KMS-11 (cell line): ENCODE measurements at regions not wholly inside any gene's neighbourhood (a gene's known extent, or its start where the extent isn't known, plus 50 kb on each side); places are given as distances from the start of the nearest gene placed in this dataset.

Source experiments
- H2AFZ ChIP-seq: fragments of 200-600 bp; sonication (generic); 2 replicates; pipeline ENCODE4 v1.6.1; 2016; ENCODE audit warnings: antibody characterized with exemption, mixed run types, low read depth
- H3K27ac ChIP-seq: fragments of 200-600 bp; sonication (generic); 2 replicates; pipeline ENCODE4 v1.6.1; 2016; ENCODE audit warnings: mild to moderate bottlenecking, mixed run types
- H3K27me3 ChIP-seq: fragments of 200-600 bp; sonication (generic); 2 replicates; pipeline ENCODE4 v1.6.1; 2017; ENCODE audit warnings: mild to moderate bottlenecking, low read depth, mixed run types, moderate library complexity; ENCODE audit not compliant: insufficient read depth
- H3K36me3 ChIP-seq: fragments of 200-600 bp; sonication (generic); 2 replicates; pipeline ENCODE4 v1.6.1; 2017; ENCODE audit warnings: mild to moderate bottlenecking, mixed run types; ENCODE audit not compliant: insufficient read depth
- H3K4me1 ChIP-seq: fragments of 200-600 bp; sonication (generic); 2 replicates; pipeline ENCODE4 v1.6.1; 2016; ENCODE audit warnings: mild to moderate bottlenecking, low read depth, mixed run types; ENCODE audit not compliant: poor library complexity, severe bottlenecking
- H3K4me2 ChIP-seq: fragments of 200-600 bp; sonication (generic); 2 replicates; pipeline ENCODE4 v1.7.0; 2016; ENCODE audit warnings: mild to moderate bottlenecking, mixed run types
- H3K4me3 ChIP-seq: fragments of 200-600 bp; sonication (generic); IDR thresholded peaks from 2 replicates; pipeline ENCODE4 v1.6.1; 2017; ENCODE audit warnings: low read depth, low read length, mixed read lengths; ENCODE audit not compliant: insufficient read depth
- H3K79me2 ChIP-seq: fragments of 200-600 bp; sonication (generic); 2 replicates; pipeline ENCODE4 v1.6.1; 2016; ENCODE audit warnings: low read depth, mixed run types; ENCODE audit not compliant: insufficient read depth
- H3K9ac ChIP-seq: fragments of 200-600 bp; sonication (generic); 2 replicates; pipeline ENCODE4 v1.6.1; 2016; ENCODE audit warnings: mild to moderate bottlenecking, mixed run types
- H4K20me1 ChIP-seq: fragments of 200-600 bp; sonication (generic); 2 replicates; pipeline ENCODE4 v1.6.1; 2016; ENCODE audit warnings: mild to moderate bottlenecking, mixed run types; ENCODE audit not compliant: insufficient read depth
- TF ChIP-seq, protein P1 (sequence below): fragments of 200-600 bp; sonication (generic); conservative IDR thresholded peaks from 2 replicates; pipeline ENCODE4 v1.6.1; 2017; ENCODE audit warnings: low read depth, mild to moderate bottlenecking, antibody characterized with exemption, low read length, moderate library complexity, mixed read lengths

DNA sequence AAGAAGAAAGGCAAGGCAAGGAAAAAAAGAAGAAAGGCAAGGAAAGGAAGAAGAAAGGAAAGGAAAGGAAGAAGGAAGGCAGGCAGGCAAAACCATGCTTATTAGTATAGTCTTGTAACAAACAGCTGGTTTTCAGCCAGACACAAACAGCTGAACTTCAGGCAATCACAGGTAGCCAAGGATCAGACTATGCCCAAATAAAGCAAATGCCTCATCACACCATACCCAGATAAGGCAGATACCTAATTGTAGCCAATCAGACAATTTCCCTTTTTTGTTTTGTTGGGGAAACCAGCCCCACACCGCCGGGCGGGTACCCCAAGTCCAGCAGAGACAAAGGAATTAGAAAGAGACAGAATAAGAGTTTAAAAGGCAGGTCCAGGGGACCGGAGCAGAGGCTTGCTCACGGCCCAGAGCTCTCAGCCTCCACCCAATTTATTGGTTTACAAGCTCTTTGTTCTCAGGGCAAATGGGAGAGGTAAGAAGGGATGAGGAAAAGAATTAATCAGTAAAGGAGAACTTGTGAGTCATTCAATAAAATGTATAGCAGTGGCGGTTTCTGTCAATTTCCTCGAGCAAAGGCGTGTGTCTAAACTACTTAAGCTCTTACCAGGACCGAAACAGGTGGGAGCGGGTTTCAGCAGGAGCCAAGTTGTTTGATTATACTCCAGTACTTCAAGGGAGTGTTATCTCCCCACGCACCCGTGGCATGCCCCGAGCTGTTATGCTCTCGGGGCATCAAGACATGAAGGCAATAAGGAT is 886.8 kb downstream of the KCNT2 start:
- Histone ChIP-seq H3K36me3 (no peaks in the 10 kb centered on the region), H4K20me1 (no peaks in the 10 kb centered on the region), H3K27me3 (no peaks in the 10 kb centered on the region), H3K79me2 (no peaks in the 10 kb centered on the region), H3K4me3 (no peak overlapping the region), H3K4me1 (no peaks in the 10 kb centered on the region), H3K4me2 (no peak overlapping the region), H3K9ac (no peak overlapping the region), H3K27ac (no peak overlapping the region), H2AFZ (no peak overlapping the region)
- TF ChIP-seq, protein P1, sequence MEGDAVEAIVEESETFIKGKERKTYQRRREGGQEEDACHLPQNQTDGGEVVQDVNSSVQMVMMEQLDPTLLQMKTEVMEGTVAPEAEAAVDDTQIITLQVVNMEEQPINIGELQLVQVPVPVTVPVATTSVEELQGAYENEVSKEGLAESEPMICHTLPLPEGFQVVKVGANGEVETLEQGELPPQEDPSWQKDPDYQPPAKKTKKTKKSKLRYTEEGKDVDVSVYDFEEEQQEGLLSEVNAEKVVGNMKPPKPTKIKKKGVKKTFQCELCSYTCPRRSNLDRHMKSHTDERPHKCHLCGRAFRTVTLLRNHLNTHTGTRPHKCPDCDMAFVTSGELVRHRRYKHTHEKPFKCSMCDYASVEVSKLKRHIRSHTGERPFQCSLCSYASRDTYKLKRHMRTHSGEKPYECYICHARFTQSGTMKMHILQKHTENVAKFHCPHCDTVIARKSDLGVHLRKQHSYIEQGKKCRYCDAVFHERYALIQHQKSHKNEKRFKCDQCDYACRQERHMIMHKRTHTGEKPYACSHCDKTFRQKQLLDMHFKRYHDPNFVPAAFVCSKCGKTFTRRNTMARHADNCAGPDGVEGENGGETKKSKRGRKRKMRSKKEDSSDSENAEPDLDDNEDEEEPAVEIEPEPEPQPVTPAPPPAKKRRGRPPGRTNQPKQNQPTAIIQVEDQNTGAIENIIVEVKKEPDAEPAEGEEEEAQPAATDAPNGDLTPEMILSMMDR, result no peak

DNA sequence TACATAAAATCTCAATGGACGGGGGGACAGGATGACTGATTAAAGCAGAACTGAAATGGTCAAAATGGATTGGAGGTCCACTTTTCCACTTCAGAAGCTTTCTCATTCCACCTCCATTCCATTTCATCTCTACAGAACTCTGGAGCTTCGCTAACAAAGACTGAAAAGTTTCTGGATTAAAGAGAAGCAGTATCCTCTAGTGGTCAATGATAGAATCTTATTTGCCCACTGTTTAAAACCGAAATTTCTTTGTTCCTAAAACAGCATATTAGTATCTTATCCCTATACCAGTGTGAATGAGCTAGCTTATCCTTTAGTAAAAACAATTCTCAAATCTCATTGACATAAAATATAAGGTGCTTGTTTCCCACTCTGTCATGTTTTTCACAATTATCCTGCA is 890.6 kb downstream of the KCNT2 start:
- no peak overlapping the region for H3K4me3 ChIP-seq
- no peaks in the 10 kb centered on the region for H4K20me1 ChIP-seq
- TF ChIP-seq, protein P1, result no peak
- H2AFZ ChIP-seq, result no peak overlapping the region
- H3K27me3 ChIP-seq, result no peaks in the 10 kb centered on the region
- peaks cover 6% of the 10 kb centered on the region for H3K4me1 ChIP-seq
- H3K9ac ChIP-seq, result no peak overlapping the region
- no peaks in the 10 kb centered on the region for H3K79me2 ChIP-seq
- no peak overlapping the region for H3K4me2 ChIP-seq
- H3K27ac ChIP-seq, result no peak overlapping the region
- no peaks in the 10 kb centered on the region for H3K36me3 ChIP-seq

DNA sequence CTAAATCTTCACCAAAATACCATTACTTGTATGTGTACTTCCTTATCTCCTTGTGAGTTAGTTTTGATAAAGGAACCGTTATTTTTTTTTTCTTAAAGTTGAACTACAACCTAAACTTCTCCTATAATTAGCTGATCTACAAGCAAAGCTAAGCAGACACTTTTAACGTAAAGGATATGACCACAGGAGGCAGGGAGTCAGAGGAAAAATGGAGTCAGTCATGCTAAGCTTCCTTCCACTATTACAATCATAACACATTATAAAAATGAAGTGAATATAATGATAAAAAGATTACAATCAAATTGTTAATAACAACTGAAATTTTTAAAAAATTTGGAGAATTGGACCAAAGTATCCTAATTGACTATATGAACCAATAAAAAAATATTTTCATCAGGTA is 892.6 kb downstream of the KCNT2 start:
- Histone ChIP-seq H3K79me2 (no peaks in the 10 kb centered on the region), H3K4me2 (no peak overlapping the region), H3K9ac (no peak overlapping the region), H3K27ac (no peak overlapping the region), H3K27me3 (no peaks in the 10 kb centered on the region), H3K4me3 (no peak overlapping the region), H3K36me3 (no peaks in the 10 kb centered on the region), H4K20me1 (no peaks in the 10 kb centered on the region), H3K4me1 (peaks cover 6% of the 10 kb centered on the region), H2AFZ (no peak overlapping the region)
- TF ChIP-seq, protein P1, result no peak

DNA sequence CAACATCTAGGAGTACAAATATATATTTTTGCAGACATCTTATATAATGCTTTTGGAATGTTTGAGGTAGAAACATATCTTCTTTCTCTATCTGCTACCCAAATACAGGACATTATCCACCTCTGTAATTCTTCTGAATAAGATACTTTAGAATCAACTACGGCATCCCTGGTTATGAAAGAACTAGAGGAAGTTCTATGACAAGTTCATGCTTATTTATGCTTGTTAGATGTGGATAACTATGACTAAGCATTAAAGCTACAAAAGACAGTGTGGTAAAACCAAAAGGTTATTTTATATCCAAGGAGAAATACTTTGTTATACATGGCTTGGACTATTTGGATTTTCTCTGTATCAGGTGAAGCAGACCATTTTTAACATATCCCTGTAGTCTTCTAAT is 894.0 kb downstream of the KCNT2 start:
- H3K9ac ChIP-seq, result no peak overlapping the region
- no peaks in the 10 kb centered on the region for H3K27me3 ChIP-seq
- TF ChIP-seq, protein P1, result no peak
- no peak overlapping the region for H3K4me2 ChIP-seq
- peaks cover 6% of the 10 kb centered on the region for H3K4me1 ChIP-seq
- H3K27ac ChIP-seq, result no peak overlapping the region
- no peak overlapping the region for H2AFZ ChIP-seq
- H3K4me3 ChIP-seq, result no peak overlapping the region
- no peaks in the 10 kb centered on the region for H3K79me2 ChIP-seq
- no peaks in the 10 kb centered on the region for H3K36me3 ChIP-seq
- no peaks in the 10 kb centered on the region for H4K20me1 ChIP-seq
